Kidney (tissue), 13 donors: ENCODE measurements at regions not wholly inside any gene's neighbourhood (a gene's known extent, or its start where the extent isn't known, plus 50 kb on each side); places are given as distances from the start of the nearest gene placed in this dataset.
"Not testable (repeated sequence)": the region's sequence is repeated elsewhere in the genome, so short reads cannot be mapped to it uniquely, and the experiment has no call there.

Experiments used
- DNase-seq, 5 donors: peaks; one replicate each; pipeline ENCODE4 v3.0.0-alpha.2; 2013 to 2020
- FAIRE-seq: peaks from 2 replicates; lab custom pipeline; 2012; peaks lifted over from hg19 to GRCh38; lab: Jason Lieb, UNC
- H3K27ac ChIP-seq, 2 donors: one replicate each; pipeline ENCODE4 v1.7.0; 2013; ENCODE audit warnings: low read depth in 2 of 2, low read length in 2 of 2, inconsistent platforms in 1 of 2
- H3K27me3 ChIP-seq: one replicate; pipeline ENCODE4 v1.7.1; 2013; ENCODE audit warnings: low read length, inconsistent platforms; ENCODE audit not compliant: control insufficient read depth, insufficient read depth
- H3K36me3 ChIP-seq, 3 donors: one replicate each; pipeline versions ENCODE4 v1.7.0 to v1.7.1; 2013; ENCODE audit warnings: low read length in 3 of 3, control low read depth in 1 of 3, inconsistent platforms in 1 of 3; ENCODE audit not compliant: insufficient read depth in 3 of 3, control insufficient read depth in 2 of 3
- H3K4me1 ChIP-seq, 3 donors: one replicate each; pipeline versions ENCODE4 v1.7.0 to v1.7.1; 2013; ENCODE audit warnings: low read length in 3 of 3, inconsistent platforms in 1 of 3, low read depth in 1 of 3; ENCODE audit not compliant: control insufficient read depth in 2 of 3, insufficient read depth in 2 of 3
- H3K4me3 ChIP-seq, 3 donors: one replicate each; pipeline versions ENCODE4 v1.7.0 to v1.8.1; 2013; ENCODE audit warnings: low read length in 3 of 3, control low read depth in 1 of 3, inconsistent platforms in 1 of 3
- H3K9ac ChIP-seq, 3 donors: one replicate each; pipeline versions ENCODE4 v1.7.0 to v1.7.1; 2013; ENCODE audit warnings: low read length in 3 of 3, control low read depth in 1 of 3, inconsistent platforms in 1 of 3
- H3K9me3 ChIP-seq, 3 donors: one replicate each; pipeline versions ENCODE4 v1.7.0 to v1.7.1; 2013; ENCODE audit warnings: low read length in 3 of 3, control low read depth in 1 of 3, inconsistent platforms in 1 of 3; ENCODE audit not compliant: control insufficient read depth in 2 of 3, insufficient read depth in 1 of 3
- intact Hi-C: fragments of 100-400 bp; cut with DNase I; formaldehyde crosslinking; loops from one replicate; pipeline ENCODE4 v1.11.1; 2022
- TF ChIP-seq, protein P1 (sequence below): IDR thresholded peaks from 3 replicates; pipeline ENCODE4 v1.5.1; 2012; ENCODE audit warnings: mild to moderate bottlenecking, moderate library complexity, borderline replicate concordance; ENCODE audit not compliant: insufficient read depth; ENCODE audit errors: extremely low read depth
- donor health status: control.
- donor health status: control.
- donor health status: control.
- donor health status: control.
- donor health status: control.
- donor health status: DM: yes; HTN: yes; CAD: no.
- donor health status: Normal renal cell carcinoma (clear cell type).

DNA sequence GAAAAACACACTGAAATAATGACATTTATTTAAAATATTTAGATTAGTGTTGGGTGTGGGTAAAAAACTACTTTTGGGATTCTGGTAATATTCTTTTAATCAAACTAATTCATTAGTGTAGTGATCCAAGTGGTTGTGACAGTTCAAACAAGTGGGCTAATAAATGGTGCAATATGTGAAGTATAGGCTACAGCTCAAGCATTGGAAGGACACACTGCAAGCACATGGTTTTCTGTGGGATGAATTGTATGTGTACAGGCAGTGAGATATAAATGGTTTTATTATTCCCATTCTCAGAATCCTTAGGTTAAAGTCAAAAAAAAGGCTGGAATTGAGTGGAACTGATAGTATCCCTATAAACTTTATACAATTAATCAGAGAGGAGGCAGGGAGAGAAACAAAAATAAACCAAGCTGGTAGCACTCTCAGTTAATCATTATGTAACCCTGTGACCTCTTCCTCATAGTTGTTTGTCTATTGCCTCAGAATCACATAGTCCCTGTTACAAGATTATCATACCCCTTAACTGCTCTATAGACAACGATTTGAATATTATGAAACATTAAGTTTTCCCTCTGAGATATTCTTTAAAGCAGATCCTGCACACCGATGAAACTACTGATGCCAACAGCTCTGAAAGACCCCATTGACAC, 1755.4 kb upstream of the ACO1 start:
- no peak for FAIRE-seq

DNA sequence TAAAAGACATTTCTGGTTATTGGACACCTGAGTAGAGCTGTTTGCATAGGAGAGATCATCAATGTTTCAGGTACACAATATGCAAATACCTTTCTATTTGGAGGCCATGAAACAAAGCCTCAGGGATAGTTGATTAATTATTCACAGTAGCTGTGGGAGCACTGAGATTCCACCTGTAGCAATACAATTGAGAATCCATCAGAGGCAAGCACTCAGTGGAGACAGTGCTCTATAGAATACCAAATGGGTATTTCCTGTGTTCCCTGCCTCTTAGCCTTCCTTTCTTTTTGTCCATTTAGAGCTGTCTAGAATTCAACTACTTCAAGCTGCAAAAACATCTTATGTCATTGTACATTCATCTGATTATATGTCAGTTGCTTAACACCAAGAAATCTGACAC, 1754.0 kb upstream of the ACO1 start:
- intact Hi-C loops, result no loop called here
- DNase-seq (peak in 2 of 5 donors; percentile 2 to 3), FAIRE-seq (no peak)
- Histone ChIP-seq H3K9ac (no peak overlapping the region), H3K36me3 (no peaks in the 10 kb centered on the region), H3K4me3 (no peak overlapping the region), H3K27ac (no peak overlapping the region), H3K4me1 (no peaks in the 10 kb centered on the region), H3K9me3 (no peaks in the 10 kb centered on the region), H3K27me3 (no peaks in the 10 kb centered on the region)
- TF ChIP-seq, protein P1, sequence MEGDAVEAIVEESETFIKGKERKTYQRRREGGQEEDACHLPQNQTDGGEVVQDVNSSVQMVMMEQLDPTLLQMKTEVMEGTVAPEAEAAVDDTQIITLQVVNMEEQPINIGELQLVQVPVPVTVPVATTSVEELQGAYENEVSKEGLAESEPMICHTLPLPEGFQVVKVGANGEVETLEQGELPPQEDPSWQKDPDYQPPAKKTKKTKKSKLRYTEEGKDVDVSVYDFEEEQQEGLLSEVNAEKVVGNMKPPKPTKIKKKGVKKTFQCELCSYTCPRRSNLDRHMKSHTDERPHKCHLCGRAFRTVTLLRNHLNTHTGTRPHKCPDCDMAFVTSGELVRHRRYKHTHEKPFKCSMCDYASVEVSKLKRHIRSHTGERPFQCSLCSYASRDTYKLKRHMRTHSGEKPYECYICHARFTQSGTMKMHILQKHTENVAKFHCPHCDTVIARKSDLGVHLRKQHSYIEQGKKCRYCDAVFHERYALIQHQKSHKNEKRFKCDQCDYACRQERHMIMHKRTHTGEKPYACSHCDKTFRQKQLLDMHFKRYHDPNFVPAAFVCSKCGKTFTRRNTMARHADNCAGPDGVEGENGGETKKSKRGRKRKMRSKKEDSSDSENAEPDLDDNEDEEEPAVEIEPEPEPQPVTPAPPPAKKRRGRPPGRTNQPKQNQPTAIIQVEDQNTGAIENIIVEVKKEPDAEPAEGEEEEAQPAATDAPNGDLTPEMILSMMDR, result no peak

More for the DNA sequence above, 1755.4 kb upstream of the ACO1 start:
- intact Hi-C loops, result no loop called here
- no peak overlapping the region for H3K9ac ChIP-seq
- H3K9me3 ChIP-seq, result no peaks in the 10 kb centered on the region
- H3K27ac ChIP-seq, result no peak overlapping the region
- no peaks in the 10 kb centered on the region for H3K4me1 ChIP-seq
- DNase-seq, result peak in 2 of 5 donors; percentile 34
- H3K27me3 ChIP-seq, result no peaks in the 10 kb centered on the region
- TF ChIP-seq, protein P1, result no peak
- no peak overlapping the region for H3K4me3 ChIP-seq
- no peaks in the 10 kb centered on the region for H3K36me3 ChIP-seq

GRCh38 chr9:30646639-30647038, 1737.8 kb upstream of the ACO1 start:
- DNase-seq, intact Hi-C loops, H3K9ac ChIP-seq, H3K27me3 ChIP-seq, H3K4me3 ChIP-seq, H3K9me3 ChIP-seq, H3K27ac ChIP-seq, H3K4me1 ChIP-seq, FAIRE-seq, H3K36me3 ChIP-seq: not testable (repeated sequence)

- FAIRE-seq (no peak), DNase-seq (no peak)
- Histone ChIP-seq H3K9ac (no peak overlapping the region), H3K4me3 (no peak overlapping the region), H3K27me3 (no peaks in the 10 kb centered on the region), H3K27ac (no peak overlapping the region), H3K4me1 (no peaks in the 10 kb centered on the region), H3K9me3 (no peaks in the 10 kb centered on the region), H3K36me3 (no peaks in the 10 kb centered on the region)
- TF ChIP-seq, protein P1, result no peak
- intact Hi-C loops, result no loop called here
Observed at GRCh38 chr9:30661925-30662324, 1722.5 kb upstream of the ACO1 start.
